ENCODE measurements at regions not wholly inside any gene's neighbourhood (a gene's known extent, or its start where the extent isn't known, plus 50 kb on each side); places are given as distances from the start of the nearest gene placed in this dataset.

DNA sequence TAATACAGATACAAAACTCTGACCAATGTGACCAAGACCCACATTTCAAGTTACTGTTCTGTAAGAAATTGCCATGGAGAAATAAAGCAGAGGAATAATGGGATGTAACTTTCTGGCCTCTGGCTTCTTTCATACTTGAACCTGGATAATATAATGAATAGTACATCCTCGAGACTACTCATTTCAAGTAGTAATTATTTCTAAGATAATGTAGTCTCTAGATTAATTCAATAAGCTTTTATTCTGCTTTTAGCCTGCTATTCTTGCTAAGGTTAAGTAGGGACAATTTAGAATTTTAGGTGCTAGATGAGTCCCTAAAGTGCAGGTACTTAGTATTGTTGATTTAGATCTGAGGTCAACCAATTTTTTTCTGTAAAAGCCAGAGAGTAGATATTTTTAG, 178.7 kb upstream of the IL15 start:
- TF ChIP-seq, protein P1, sequence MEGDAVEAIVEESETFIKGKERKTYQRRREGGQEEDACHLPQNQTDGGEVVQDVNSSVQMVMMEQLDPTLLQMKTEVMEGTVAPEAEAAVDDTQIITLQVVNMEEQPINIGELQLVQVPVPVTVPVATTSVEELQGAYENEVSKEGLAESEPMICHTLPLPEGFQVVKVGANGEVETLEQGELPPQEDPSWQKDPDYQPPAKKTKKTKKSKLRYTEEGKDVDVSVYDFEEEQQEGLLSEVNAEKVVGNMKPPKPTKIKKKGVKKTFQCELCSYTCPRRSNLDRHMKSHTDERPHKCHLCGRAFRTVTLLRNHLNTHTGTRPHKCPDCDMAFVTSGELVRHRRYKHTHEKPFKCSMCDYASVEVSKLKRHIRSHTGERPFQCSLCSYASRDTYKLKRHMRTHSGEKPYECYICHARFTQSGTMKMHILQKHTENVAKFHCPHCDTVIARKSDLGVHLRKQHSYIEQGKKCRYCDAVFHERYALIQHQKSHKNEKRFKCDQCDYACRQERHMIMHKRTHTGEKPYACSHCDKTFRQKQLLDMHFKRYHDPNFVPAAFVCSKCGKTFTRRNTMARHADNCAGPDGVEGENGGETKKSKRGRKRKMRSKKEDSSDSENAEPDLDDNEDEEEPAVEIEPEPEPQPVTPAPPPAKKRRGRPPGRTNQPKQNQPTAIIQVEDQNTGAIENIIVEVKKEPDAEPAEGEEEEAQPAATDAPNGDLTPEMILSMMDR (IDR thresholded peaks at IDR 0.05; ENCODE audit: borderline replicate concordance, extremely low read depth, insufficient read depth) = no peak
- no peak overlapping the region for H3K9ac ChIP-seq (ENCODE audit: low read length in 3 of 3)
- no peaks in the 10 kb centered on the region for H3K9me3 ChIP-seq (ENCODE audit: control insufficient read depth in 2 of 3, insufficient read depth in 1 of 3, low read length in 3 of 3)
- intact Hi-C loops (cut with DNase I) = no loop called here
- H3K36me3 ChIP-seq (ENCODE audit: control insufficient read depth in 2 of 3, insufficient read depth in 3 of 3, low read length in 3 of 3) = no peaks in the 10 kb centered on the region
- DNase-seq = no peak
- H3K4me3 ChIP-seq (ENCODE audit: low read length in 3 of 3) = no peak overlapping the region
- FAIRE-seq = no peak
- H3K27ac ChIP-seq (ENCODE audit: low read depth in 2 of 2, low read length in 2 of 2) = no peak overlapping the region
- H3K4me1 ChIP-seq (ENCODE audit: control insufficient read depth in 2 of 3, insufficient read depth in 2 of 3, low read depth in 1 of 3, low read length in 3 of 3) = no peaks in the 10 kb centered on the region
- no peaks in the 10 kb centered on the region for H3K27me3 ChIP-seq (ENCODE audit: control insufficient read depth, insufficient read depth, low read length)

DNA sequence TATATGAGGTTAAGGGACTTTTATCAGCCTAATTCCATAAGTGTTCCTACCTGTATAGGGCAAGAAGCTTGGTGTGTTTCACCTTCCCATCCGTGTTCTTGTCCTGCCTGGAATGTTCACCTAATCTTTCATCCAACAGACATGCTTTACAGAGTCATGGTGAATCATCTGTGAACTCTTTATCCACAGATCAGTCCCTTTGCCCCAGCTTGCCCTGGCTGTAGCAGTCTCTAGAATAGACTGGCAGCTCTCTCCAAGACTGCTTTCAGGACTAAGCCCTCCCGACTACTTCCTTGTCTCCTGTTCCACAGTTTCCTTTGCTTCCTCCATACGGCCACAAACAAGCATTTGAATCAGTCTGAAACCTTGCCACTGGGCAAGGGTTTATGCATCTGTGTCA, 177.9 kb upstream of the IL15 start:
- no peak for FAIRE-seq
- TF ChIP-seq, protein P1 (IDR thresholded peaks at IDR 0.05; ENCODE audit: borderline replicate concordance, extremely low read depth, insufficient read depth) = no peak
- intact Hi-C loops (cut with DNase I) = no loop called here
- Histone ChIP-seq H3K4me1 (ENCODE audit: control insufficient read depth in 2 of 3, insufficient read depth in 2 of 3, low read depth in 1 of 3, low read length in 3 of 3) (no peaks in the 10 kb centered on the region), H3K27ac (ENCODE audit: low read depth in 2 of 2, low read length in 2 of 2) (no peak overlapping the region), H3K9me3 (ENCODE audit: control insufficient read depth in 2 of 3, insufficient read depth in 1 of 3, low read length in 3 of 3) (no peaks in the 10 kb centered on the region), H3K9ac (ENCODE audit: low read length in 3 of 3) (no peak overlapping the region), H3K27me3 (ENCODE audit: control insufficient read depth, insufficient read depth, low read length) (no peaks in the 10 kb centered on the region), H3K36me3 (ENCODE audit: control insufficient read depth in 2 of 3, insufficient read depth in 3 of 3, low read length in 3 of 3) (no peaks in the 10 kb centered on the region), H3K4me3 (ENCODE audit: low read length in 3 of 3) (no peak overlapping the region)
- DNase-seq = no peak

DNA sequence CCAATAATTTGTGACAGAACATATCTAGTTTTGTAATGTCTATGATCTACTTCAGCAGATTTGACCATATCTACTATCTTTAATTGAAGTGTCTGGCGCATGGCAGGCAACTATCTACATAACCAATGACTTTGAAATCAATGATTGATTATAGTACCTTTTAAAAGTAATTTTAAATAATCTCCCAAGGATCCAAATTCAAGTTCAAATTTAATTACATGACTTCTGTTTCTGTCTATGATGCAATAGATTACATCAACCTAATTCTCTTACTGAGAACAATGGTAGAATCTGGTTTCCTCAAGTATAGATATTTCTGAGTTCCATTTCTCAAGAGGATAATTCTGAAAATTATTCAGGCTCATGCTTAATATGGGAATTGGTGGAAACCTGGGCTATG, 177.4 kb upstream of the IL15 start:
- DNase-seq = no peak
- FAIRE-seq = no peak
- TF ChIP-seq, protein P1 (IDR thresholded peaks at IDR 0.05; ENCODE audit: borderline replicate concordance, extremely low read depth, insufficient read depth) = no peak

DNA sequence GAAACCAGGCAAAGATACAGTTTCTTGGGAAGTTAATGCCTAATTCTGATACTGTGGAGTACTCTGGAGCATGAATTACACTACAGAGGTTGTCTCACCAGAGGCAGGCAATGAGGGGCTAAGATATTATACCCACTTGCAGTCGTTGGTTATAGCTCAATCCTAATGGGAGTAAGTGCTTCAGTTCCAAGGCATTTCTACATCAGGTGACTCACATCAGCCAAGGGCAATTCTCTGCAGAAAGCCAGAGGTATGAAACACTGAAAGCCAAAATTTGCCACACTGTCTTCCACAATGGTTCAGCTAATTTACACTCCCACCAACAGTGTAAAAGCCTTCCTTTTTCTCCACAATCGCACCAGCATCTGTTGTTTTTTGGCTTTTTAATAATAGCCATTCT, 174.0 kb upstream of the IL15 start:
- no peak overlapping the region for H3K27ac ChIP-seq (ENCODE audit: low read depth in 2 of 2, low read length in 2 of 2)
- H3K36me3 ChIP-seq (ENCODE audit: control insufficient read depth in 2 of 3, insufficient read depth in 3 of 3, low read length in 3 of 3) = no peaks in the 10 kb centered on the region
- H3K4me3 ChIP-seq (ENCODE audit: low read length in 3 of 3) = no peak overlapping the region
- no peaks in the 10 kb centered on the region for H3K9me3 ChIP-seq (ENCODE audit: control insufficient read depth in 2 of 3, insufficient read depth in 1 of 3, low read length in 3 of 3)
- H3K9ac ChIP-seq (ENCODE audit: low read length in 3 of 3) = no peak overlapping the region
- FAIRE-seq (no peak), DNase-seq (no peak)
- intact Hi-C loops (cut with DNase I) = no loop called here
- TF ChIP-seq, protein P1 (IDR thresholded peaks at IDR 0.05; ENCODE audit: borderline replicate concordance, extremely low read depth, insufficient read depth) = no peak
- H3K4me1 ChIP-seq (ENCODE audit: control insufficient read depth in 2 of 3, insufficient read depth in 2 of 3, low read depth in 1 of 3, low read length in 3 of 3) = no peaks in the 10 kb centered on the region
- no peaks in the 10 kb centered on the region for H3K27me3 ChIP-seq (ENCODE audit: control insufficient read depth, insufficient read depth, low read length)

More for the DNA sequence above, 177.4 kb upstream of the IL15 start:
- Histone ChIP-seq H3K4me3 (ENCODE audit: low read length in 3 of 3) (no peak overlapping the region), H3K9ac (ENCODE audit: low read length in 3 of 3) (no peak overlapping the region), H3K9me3 (ENCODE audit: control insufficient read depth in 2 of 3, insufficient read depth in 1 of 3, low read length in 3 of 3) (no peaks in the 10 kb centered on the region), H3K27me3 (ENCODE audit: control insufficient read depth, insufficient read depth, low read length) (no peaks in the 10 kb centered on the region), H3K36me3 (ENCODE audit: control insufficient read depth in 2 of 3, insufficient read depth in 3 of 3, low read length in 3 of 3) (no peaks in the 10 kb centered on the region), H3K27ac (ENCODE audit: low read depth in 2 of 2, low read length in 2 of 2) (no peak overlapping the region), H3K4me1 (ENCODE audit: control insufficient read depth in 2 of 3, insufficient read depth in 2 of 3, low read depth in 1 of 3, low read length in 3 of 3) (no peaks in the 10 kb centered on the region)
- intact Hi-C loops (cut with DNase I) = no loop called here
